Ovary (tissue), 3 donors: ENCODE measurements at regions not wholly inside any gene's neighbourhood (a gene's known extent, or its start where the extent isn't known, plus 50 kb on each side); places are given as distances from the start of the nearest gene placed in this dataset.

Source experiments
- CTCF ChIP-seq, 3 donors: fragments of 450-650 bp in 2 of 3; fragments of 200-600 bp in 1 of 3; IDR thresholded peaks; one replicate each; pipeline versions ENCODE4 v1.5.1 to v1.8.0; 2016 to 2022; ENCODE audit warnings: antibody characterized with exemption in 3 of 3, mild to moderate bottlenecking in 1 of 3
- EP300 ChIP-seq: sonication (generic); formaldehyde crosslinking; IDR thresholded peaks from one replicate; pipeline ENCODE4 v1.6.1; 2017; ENCODE audit warnings: antibody characterized with exemption
- POLR2A ChIP-seq: fragments of 450-650 bp; IDR thresholded peaks from one replicate; pipeline ENCODE4 v1.6.1; 2017; ENCODE audit warnings: antibody characterized with exemption, mild to moderate bottlenecking, moderate library complexity
- donor health status: DM: no; HTN: no; CAD: no.

DNA sequence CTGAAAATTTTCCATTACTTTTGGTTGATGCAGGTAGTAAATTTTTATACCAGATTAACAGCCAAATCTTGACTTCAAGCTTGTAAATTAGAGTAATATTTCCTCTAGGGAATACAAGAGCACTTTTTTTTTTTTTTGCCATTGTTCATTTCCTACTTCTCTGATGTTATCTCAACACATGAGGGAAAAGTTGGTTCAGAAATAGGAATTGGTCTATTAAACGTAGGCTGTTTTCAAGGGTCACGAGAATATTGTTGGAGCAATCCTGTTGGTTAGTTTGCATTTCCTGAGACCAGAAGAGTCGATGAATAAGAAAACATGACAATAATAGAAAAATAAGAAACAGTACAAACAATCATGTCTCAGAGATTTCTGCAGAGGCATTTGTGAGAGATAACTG is 453.9 kb upstream of the CCDC179 start:
- TF ChIP-seq EP300 (no peak), CTCF (IDR thresholded peaks at IDR 0.05) (no peak), POLR2A (no peak)
